HL-60 (cell line): ENCODE measurements at regions not wholly inside any gene's neighbourhood (a gene's known extent, or its start where the extent isn't known, plus 50 kb on each side); places are given as distances from the start of the nearest gene placed in this dataset.

Experiments used
- GABPA ChIP-seq: IDR thresholded peaks from 2 replicates; pipeline ENCODE4 v1.6.1; 2012; ENCODE audit warnings: low read depth
- POLR2AphosphoS5 ChIP-seq: IDR thresholded peaks from 2 replicates; pipeline ENCODE4 v1.6.1; 2012; ENCODE audit warnings: low read depth
- SPI1 ChIP-seq: IDR thresholded peaks from 2 replicates; pipeline ENCODE4 v1.6.1; 2012; ENCODE audit warnings: low read depth, mild to moderate bottlenecking, borderline replicate concordance
- TF ChIP-seq, protein P1 (sequence below): IDR thresholded peaks from one replicate; pipeline ENCODE4 v1.5.1; 2011; ENCODE audit warnings: low read length, control low read depth, inconsistent platforms; ENCODE audit not compliant: insufficient read depth
- TF ChIP-seq, protein P2 (sequence below): IDR thresholded peaks from 2 replicates; pipeline ENCODE4 v1.6.1; 2012; ENCODE audit warnings: low read depth; ENCODE audit not compliant: insufficient replicate concordance

DNA sequence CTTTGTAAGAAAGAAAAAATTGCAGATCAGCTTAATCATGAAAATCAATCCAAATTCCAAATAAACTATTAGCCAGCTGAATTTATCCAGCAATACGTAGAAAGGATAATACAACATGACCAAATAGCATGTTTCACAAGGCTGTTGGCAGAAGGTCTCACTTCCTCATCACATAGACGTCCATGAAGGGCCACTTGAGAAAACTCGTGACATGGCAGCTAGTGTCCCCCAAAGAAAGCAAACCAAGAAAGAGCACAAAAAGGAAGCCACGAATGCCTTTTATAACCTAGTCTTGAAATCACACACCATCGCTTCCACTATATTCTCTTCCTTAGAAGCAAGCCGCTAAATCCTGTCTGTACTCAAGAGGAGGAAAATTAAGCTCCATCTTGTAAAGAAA is 105.6 kb upstream of the NRBF2 start:
- TF ChIP-seq, protein P1, sequence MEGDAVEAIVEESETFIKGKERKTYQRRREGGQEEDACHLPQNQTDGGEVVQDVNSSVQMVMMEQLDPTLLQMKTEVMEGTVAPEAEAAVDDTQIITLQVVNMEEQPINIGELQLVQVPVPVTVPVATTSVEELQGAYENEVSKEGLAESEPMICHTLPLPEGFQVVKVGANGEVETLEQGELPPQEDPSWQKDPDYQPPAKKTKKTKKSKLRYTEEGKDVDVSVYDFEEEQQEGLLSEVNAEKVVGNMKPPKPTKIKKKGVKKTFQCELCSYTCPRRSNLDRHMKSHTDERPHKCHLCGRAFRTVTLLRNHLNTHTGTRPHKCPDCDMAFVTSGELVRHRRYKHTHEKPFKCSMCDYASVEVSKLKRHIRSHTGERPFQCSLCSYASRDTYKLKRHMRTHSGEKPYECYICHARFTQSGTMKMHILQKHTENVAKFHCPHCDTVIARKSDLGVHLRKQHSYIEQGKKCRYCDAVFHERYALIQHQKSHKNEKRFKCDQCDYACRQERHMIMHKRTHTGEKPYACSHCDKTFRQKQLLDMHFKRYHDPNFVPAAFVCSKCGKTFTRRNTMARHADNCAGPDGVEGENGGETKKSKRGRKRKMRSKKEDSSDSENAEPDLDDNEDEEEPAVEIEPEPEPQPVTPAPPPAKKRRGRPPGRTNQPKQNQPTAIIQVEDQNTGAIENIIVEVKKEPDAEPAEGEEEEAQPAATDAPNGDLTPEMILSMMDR, result no peak
- TF ChIP-seq, protein P2, sequence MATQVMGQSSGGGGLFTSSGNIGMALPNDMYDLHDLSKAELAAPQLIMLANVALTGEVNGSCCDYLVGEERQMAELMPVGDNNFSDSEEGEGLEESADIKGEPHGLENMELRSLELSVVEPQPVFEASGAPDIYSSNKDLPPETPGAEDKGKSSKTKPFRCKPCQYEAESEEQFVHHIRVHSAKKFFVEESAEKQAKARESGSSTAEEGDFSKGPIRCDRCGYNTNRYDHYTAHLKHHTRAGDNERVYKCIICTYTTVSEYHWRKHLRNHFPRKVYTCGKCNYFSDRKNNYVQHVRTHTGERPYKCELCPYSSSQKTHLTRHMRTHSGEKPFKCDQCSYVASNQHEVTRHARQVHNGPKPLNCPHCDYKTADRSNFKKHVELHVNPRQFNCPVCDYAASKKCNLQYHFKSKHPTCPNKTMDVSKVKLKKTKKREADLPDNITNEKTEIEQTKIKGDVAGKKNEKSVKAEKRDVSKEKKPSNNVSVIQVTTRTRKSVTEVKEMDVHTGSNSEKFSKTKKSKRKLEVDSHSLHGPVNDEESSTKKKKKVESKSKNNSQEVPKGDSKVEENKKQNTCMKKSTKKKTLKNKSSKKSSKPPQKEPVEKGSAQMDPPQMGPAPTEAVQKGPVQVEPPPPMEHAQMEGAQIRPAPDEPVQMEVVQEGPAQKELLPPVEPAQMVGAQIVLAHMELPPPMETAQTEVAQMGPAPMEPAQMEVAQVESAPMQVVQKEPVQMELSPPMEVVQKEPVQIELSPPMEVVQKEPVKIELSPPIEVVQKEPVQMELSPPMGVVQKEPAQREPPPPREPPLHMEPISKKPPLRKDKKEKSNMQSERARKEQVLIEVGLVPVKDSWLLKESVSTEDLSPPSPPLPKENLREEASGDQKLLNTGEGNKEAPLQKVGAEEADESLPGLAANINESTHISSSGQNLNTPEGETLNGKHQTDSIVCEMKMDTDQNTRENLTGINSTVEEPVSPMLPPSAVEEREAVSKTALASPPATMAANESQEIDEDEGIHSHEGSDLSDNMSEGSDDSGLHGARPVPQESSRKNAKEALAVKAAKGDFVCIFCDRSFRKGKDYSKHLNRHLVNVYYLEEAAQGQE, result no peak
- no peak for TF ChIP-seq POLR2AphosphoS5
- peak; percentile 52 for TF ChIP-seq SPI1
- no peak for TF ChIP-seq GABPA
